ENCODE measurements at regions not wholly inside any gene's neighbourhood (a gene's known extent, or its start where the extent isn't known, plus 50 kb on each side); places are given as distances from the start of the nearest gene placed in this dataset.

- TF ChIP-seq ZNF484 (CRISPR knock-in tag; IDR thresholded peaks at IDR 0.05; ENCODE audit: borderline replicate concordance, low read depth) (peak; percentile 98; the same call in 1 of the 2 replicates), MED1 (CRISPR knock-in tag; IDR thresholded peaks at IDR 0.05) (peak; percentile 92), ZNF280D (CRISPR knock-in tag; IDR thresholded peaks at IDR 0.05) (peak; percentile 99), SRY (CRISPR knock-in tag; IDR thresholded peaks at IDR 0.05) (peak; percentile 100), ZHX2 (IDR thresholded peaks at IDR 0.05; ENCODE audit: low read depth) (no peak), ZHX2 (CRISPR knock-in tag; IDR thresholded peaks at IDR 0.05; ENCODE audit: borderline replicate concordance) (peak; percentile 100), ZNF263 (CRISPR knock-in tag; IDR thresholded peaks at IDR 0.05) (peak; percentile 92), BCL3 (CRISPR knock-in tag; IDR thresholded peaks at IDR 0.05) (peak; percentile 99), RELA (CRISPR knock-in tag; IDR thresholded peaks at IDR 0.05) (peak; percentile 97), NFE2 (CRISPR knock-in tag; IDR thresholded peaks at IDR 0.05) (peak; percentile 86), RNF2 (conservative IDR thresholded peaks at IDR 0.05; ENCODE audit: low read depth) (no peak), TFAP4 (IDR thresholded peaks at IDR 0.05; ENCODE audit: borderline replicate concordance, low read depth) (peak; percentile 39; the same call in 1 of the 2 replicates), SMAD3 (CRISPR knock-in tag; IDR thresholded peaks at IDR 0.05) (peak; percentile 100), ZBTB43 (CRISPR knock-in tag; conservative IDR thresholded peaks at IDR 0.05) (peak; percentile 98)
Measured at GRCh38 chr11:70650075-70650909, 252.0 kb downstream of the CTTN start (continued).
